ENCODE measurements at regions not wholly inside any gene's neighbourhood (a gene's known extent, or its start where the extent isn't known, plus 50 kb on each side); places are given as distances from the start of the nearest gene placed in this dataset.
A peak's percentile ranks its signal among the peaks of the same experiment; 100 is the strongest.
"Not testable (repeated sequence)": the region's sequence is repeated elsewhere in the genome, so short reads cannot be mapped to it uniquely, and the experiment has no call there.

GRCh38 chr1:228824366-228824765 lies 89.1 kb downstream of the RHOU start:
- no peak for DNase-seq (ENCODE audit: low spot score)

DNA sequence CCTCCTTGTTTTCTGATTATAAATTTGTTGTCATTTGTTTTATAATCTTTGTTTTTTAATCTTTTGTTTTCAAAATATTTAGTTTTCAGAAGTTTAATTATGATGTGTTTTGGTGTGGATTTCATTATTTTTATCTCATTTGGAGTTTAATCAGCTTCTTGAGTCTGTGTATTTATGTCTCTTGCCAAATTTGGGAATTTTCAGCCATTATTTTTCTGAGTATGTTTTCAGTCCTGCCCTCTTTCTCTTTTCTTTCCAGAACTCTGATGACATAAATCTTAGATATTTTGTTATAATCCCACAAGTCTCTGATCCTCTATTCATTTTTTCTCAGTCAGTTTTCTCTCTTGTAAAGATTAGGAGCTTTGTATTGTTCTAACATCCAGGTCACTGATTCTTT lies 89.8 kb downstream of the RHOU start:
- DNase-seq (ENCODE audit: low spot score) = no peak

DNA sequence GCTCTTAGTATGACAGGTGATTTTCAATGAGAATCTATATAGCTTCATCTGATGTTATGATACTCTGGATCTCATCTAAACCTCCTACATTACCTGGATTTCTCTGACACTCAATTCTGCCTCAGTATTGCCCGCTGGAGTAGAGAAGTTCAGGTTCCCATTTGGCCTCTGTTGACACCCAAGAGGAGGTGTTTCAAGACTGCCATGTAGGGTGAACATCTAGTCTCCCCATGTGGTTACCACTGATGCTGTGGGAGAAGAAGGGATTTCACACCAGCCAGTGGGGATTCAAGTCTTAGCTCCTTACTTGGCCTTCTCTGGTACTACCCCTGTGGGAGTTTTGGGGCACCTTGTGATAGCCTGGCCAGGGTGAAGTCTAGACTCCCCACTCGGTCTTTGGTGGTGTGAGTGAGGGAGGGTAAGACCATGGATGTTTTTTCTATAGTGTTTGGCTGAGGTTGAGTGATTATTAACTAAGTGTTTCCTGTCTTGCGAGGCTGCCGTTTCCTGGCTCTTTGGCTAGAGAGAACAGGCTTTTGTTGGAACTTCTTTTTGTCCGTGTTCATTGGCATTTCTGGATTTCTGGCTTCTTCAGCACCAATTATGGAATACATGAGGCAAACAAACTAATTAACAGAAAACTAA lies 90.7 kb downstream of the RHOU start:
- DNase-seq (ENCODE audit: low spot score) = no peak

- no peak for DNase-seq (ENCODE audit: low spot score)
Measured at GRCh38 chr1:228827019-228827418, 91.7 kb downstream of the RHOU start.

GRCh38 chr1:228828151-228828550 lies 92.9 kb downstream of the RHOU start:
- DNase-seq (ENCODE audit: low spot score) = no peak

GRCh38 chr1:228830185-228830953 lies 95.1 kb downstream of the RHOU start:
- no peak for DNase-seq (ENCODE audit: low spot score)

- peak; percentile 42 for DNase-seq (ENCODE audit: low spot score)
Measured at GRCh38 chr1:228830954-228831481, 95.7 kb downstream of the RHOU start.

GRCh38 chr1:228833911-228834688 lies 98.8 kb downstream of the RHOU start:
- DNase-seq (ENCODE audit: low spot score) = no peak

- no peak for DNase-seq (ENCODE audit: low spot score)
Measured at GRCh38 chr1:228835456-228835855, 100.2 kb downstream of the RHOU start.

DNA sequence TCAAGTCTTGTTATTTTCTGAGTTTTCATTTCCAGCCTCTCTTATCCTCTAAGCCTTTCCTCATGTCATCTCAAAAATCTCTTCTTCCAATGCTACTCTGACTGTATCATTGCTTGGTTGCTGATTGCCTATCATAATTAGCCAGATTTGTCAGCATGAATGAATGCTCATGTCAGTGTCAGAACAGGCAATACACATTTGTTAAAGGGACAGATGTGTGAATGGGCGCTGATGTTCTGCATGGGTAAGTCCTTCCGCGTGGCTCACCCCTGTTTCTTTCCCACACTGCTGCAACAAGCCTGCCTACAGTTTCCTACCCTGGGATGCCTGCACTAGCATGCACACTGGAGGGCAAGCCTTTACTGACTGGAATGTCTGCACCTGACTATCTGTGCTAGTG lies 100.6 kb downstream of the RHOU start:
- no peak for DNase-seq (ENCODE audit: low spot score)

DNA sequence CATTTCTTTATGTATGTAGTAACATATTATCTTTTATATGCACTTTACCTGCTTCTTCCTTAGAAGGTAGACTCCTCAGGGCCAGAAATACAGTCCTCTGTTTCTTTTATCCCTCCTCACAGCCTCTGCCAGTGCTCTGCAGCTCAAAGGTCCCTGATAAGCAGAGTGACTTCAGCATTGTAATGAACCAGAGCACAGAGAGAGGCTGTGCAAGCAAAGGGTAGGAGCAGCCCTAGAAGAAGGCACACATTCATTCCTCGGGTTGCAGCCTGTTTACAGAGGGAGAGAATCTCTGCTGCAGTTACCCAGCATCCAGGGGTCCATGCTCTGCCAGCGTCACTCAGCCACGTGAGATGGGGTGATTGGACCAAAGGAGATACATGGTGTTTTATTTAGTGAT lies 101.1 kb downstream of the RHOU start:
- DNase-seq (ENCODE audit: low spot score) = no peak

- no peak for DNase-seq (ENCODE audit: low spot score)
Measured at GRCh38 chr1:228837032-228837431, 101.8 kb downstream of the RHOU start.

GRCh38 chr1:228837817-228838716 lies 102.8 kb downstream of the RHOU start:
- peak; percentile 49 for DNase-seq (ENCODE audit: low spot score)

DNA sequence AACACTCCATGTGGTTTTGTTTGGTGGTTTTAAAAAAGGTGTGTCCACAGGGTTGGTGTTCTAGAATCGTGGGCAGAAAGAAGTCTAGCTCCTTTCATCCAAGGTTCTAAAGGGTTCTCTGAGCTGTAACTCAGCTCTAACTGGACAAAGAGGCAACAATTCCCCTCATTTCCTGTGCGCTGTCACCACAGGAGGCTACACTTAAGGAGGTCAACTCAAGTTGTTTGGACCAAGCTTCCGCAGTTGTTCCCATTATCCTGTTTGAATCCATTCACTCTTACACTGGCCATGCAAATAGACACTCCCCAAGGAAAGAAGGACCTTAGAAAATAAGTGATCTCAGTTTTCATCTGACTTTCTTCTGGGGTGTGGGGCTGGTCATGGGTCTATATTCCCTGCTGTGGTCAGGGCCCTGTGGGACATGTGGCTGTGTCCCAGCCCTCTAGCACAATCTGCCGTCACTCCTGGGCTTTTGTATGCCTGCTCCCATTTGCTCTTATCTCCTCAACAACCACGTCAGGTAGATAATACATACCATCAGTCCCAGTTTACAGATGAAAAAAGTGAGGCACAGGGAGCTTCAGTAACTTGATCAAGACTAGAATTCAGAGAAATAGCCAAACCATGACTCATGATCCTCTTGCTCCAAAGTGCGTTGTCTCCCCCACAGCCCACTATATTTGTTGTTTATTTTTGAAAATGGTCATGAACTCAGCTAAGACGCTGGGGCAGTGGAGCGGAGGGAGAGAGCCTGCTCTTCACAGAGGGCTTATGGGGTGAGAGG lies 103.6 kb downstream of the RHOU start:
- no peak for DNase-seq (ENCODE audit: low spot score)

DNA sequence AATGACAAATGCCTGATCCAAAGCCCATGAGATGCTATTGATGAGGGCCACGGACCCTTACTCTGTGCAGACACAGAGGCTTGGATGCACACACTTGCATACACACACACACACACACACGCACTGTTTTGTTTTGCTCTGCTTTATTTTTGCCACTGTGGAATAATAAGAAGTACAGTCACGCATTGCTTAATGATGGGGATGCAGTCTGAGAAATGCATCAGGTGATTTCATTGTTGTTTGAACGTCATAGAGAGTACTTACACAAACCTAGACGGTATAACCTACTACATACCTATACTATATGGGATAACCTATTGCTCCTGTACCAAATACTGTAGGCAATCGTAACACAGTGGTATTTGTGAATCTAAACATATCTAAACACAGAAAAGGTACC lies 104.4 kb downstream of the RHOU start:
- DNase-seq (ENCODE audit: low spot score) = no peak

- no peak for DNase-seq (ENCODE audit: low spot score)
Measured at GRCh38 chr1:228841632-228842031, 106.4 kb downstream of the RHOU start.

DNA sequence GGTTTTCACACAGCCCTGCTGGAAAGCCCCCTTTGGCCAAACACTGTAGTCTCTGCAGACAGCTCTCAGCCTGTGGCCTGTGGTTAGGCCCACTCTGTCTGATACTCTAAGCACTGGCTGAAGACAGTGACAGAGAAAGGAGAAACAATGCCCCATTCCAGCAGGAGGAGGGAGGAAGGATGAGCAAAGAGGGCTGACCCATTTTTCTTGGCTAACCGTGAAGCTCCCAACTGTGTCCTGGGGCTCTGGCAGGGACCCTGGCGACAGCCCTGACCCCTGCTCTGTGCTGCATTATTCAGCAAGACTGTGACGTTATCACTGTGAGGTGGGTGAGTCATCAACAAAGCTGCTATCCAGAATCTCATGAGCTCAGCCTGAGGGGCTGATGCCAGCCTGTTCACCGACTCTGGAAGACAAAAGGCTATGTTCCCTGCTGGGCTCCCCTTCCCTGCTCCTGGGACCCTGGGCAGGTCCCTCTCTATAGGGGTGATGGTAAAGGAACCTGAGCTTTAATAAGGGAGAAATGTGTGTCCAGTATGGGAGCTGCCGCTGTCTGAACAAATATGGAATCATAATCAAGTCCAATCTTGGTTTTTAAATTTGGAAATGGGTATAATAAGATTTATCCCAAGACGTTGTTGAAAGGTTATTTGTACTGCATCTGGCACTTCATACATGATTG lies 107.0 kb downstream of the RHOU start:
- peak; percentile 52 for DNase-seq (ENCODE audit: low spot score)

DNA sequence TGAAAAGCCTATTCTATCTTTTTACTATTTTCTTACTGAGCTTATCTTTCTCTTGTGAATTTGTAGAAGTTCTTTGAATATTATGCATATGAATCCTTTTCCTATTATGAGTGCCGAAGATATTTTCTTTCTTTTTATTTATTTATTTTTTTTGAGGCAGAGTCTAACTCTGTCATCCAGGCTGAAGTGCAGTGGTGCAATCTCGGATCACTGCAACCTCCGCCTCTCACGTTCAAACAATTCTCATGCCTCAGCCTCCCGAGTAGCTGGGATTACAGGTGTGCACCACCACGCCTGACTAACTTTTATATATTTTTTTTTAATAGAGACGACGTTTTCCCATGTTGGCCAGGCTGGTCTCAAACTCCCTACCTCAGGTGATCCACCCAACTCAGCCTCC lies 109.8 kb downstream of the RHOU start:
- DNase-seq (ENCODE audit: low spot score) = no peak

GRCh38 chr1:228846952-228847351 lies 111.7 kb downstream of the RHOU start:
- no peak for DNase-seq (ENCODE audit: low spot score)

- not testable (repeated sequence) for DNase-seq (ENCODE audit: low spot score)
Measured at GRCh38 chr1:228847451-228847850, 112.2 kb downstream of the RHOU start.
